GM03348 (cell line): ENCODE measurements at regions not wholly inside any gene's neighbourhood (a gene's known extent, or its start where the extent isn't known, plus 50 kb on each side); places are given as distances from the start of the nearest gene placed in this dataset.
"Not testable (repeated sequence)": the region's sequence is repeated elsewhere in the genome, so short reads cannot be mapped to it uniquely, and the experiment has no call there.

Experiments used
- DNase-seq: peaks from one replicate; pipeline ENCODE4 v3.0.0; 2012; ENCODE audit warnings: low spot score

- peak; percentile 75 for DNase-seq
Observed at GRCh38 chr14:99995700-99996356, 69.4 kb upstream of the EVL start.

GRCh38 chr14:99996951-99997571 lies 68.2 kb upstream of the EVL start:
- DNase-seq = no peak

GRCh38 chr14:100000398-100000797 lies 64.8 kb upstream of the EVL start:
- DNase-seq = not testable (repeated sequence)

- DNase-seq = no peak
Observed at GRCh38 chr14:100004392-100004791, 60.8 kb upstream of the EVL start.

GRCh38 chr14:100007254-100007653 lies 58.0 kb upstream of the EVL start:
- no peak for DNase-seq

- not testable (repeated sequence) for DNase-seq
Observed at GRCh38 chr14:100009802-100010201, 55.4 kb upstream of the EVL start.

- no peak for DNase-seq
Observed at GRCh38 chr14:100010679-100011078, 54.5 kb upstream of the EVL start.

- no peak for DNase-seq
Observed at GRCh38 chr14:100011628-100012325, 53.4 kb upstream of the EVL start.

GRCh38 chr14:100012478-100013327 lies 52.5 kb upstream of the EVL start:
- peak; percentile 48 for DNase-seq

GRCh38 chr14:100015251-100015655 lies 50.0 kb upstream of the EVL start:
- no peak for DNase-seq
